ENCODE measurements at regions not wholly inside any gene's neighbourhood (a gene's known extent, or its start where the extent isn't known, plus 50 kb on each side); places are given as distances from the start of the nearest gene placed in this dataset.

DNA sequence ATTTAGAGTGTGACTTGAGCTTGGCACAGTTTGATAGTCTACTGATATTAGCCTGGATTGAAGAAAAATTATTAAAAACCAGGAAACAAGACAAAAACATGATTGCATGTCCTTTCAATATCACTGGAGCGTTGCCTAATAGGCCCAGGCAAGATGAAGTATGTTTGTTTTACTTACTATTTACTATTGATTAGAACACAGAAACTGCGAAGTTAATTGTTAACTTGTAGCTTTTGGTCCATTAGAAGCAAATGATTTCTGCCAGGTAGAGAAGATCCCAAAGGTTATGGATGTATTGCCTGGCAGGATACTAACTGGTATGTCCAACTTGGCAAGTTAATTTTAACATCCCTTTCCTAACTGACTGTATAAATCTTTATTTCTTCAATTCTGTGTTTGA is 268.9 kb downstream of the ETNK1 start:
- Histone ChIP-seq H3K36me3 (ENCODE audit: control insufficient read depth, insufficient read depth, low read length) (no peaks in the 10 kb centered on the region), H3K9ac (ENCODE audit: low read depth, low read length) (no peak overlapping the region), H3K27me3 (ENCODE audit: control insufficient read depth, insufficient read depth, low read length) (no peaks in the 10 kb centered on the region), H3K9me3 (ENCODE audit: control insufficient read depth, insufficient read depth, low read length) (peaks cover 3% of the 10 kb centered on the region; the same call in 1 of the 2 replicates), H3K4me3 (ENCODE audit: low read depth, low read length) (no peak overlapping the region), H3K27ac (ENCODE audit: low read depth, low read length) (no peak overlapping the region), H3K4me1 (ENCODE audit: control insufficient read depth, insufficient read depth, low read length) (no peaks in the 10 kb centered on the region)

- no peak overlapping the region for H3K4me3 ChIP-seq (ENCODE audit: low read depth, low read length)
- H3K36me3 ChIP-seq (ENCODE audit: control insufficient read depth, insufficient read depth, low read length), result no peaks in the 10 kb centered on the region
- peaks cover 9% of the 10 kb centered on the region for H3K4me1 ChIP-seq (ENCODE audit: control insufficient read depth, insufficient read depth, low read length)
- H3K27ac ChIP-seq (ENCODE audit: low read depth, low read length), result no peak overlapping the region
- no peak overlapping the region for H3K9ac ChIP-seq (ENCODE audit: low read depth, low read length)
- no peaks in the 10 kb centered on the region for H3K27me3 ChIP-seq (ENCODE audit: control insufficient read depth, insufficient read depth, low read length)
- H3K9me3 ChIP-seq (ENCODE audit: control insufficient read depth, insufficient read depth, low read length), result peaks cover 4% of the 10 kb centered on the region
Observed at GRCh38 chr12:22899184-22899583, 274.2 kb downstream of the ETNK1 start.

DNA sequence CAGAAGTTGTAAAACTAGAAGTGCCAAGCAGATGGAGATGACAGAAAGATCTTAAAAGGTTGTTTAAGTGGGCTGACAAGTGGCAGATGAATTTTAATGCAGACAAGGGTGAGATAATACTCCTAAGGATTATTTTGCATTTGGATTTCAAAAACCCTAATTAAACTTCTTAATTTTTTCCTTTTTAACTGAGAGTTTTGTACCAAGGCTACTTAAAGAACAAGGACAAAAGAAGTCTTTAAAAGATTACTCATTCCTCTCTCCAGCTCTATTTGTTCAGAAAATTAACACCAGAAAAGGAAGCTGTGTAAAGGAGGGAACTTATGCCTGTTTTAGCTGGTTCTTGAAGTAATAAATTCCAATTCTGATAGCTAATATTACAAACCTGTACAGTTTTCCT is 275.4 kb downstream of the ETNK1 start:
- Histone ChIP-seq H3K9ac (ENCODE audit: low read depth, low read length) (no peak overlapping the region), H3K27me3 (ENCODE audit: control insufficient read depth, insufficient read depth, low read length) (no peaks in the 10 kb centered on the region), H3K9me3 (ENCODE audit: control insufficient read depth, insufficient read depth, low read length) (peaks cover 4% of the 10 kb centered on the region), H3K4me1 (ENCODE audit: control insufficient read depth, insufficient read depth, low read length) (peaks cover 9% of the 10 kb centered on the region), H3K36me3 (ENCODE audit: control insufficient read depth, insufficient read depth, low read length) (no peaks in the 10 kb centered on the region), H3K4me3 (ENCODE audit: low read depth, low read length) (no peak overlapping the region), H3K27ac (ENCODE audit: low read depth, low read length) (peak overlapping the region; percentile 5)

GRCh38 chr12:22904485-22904884 is 279.5 kb downstream of the ETNK1 start:
- Histone ChIP-seq H3K4me1 (ENCODE audit: control insufficient read depth, insufficient read depth, low read length) (peaks cover 9% of the 10 kb centered on the region), H3K9me3 (ENCODE audit: control insufficient read depth, insufficient read depth, low read length) (no peaks in the 10 kb centered on the region), H3K9ac (ENCODE audit: low read depth, low read length) (no peak overlapping the region), H3K27ac (ENCODE audit: low read depth, low read length) (no peak overlapping the region), H3K36me3 (ENCODE audit: control insufficient read depth, insufficient read depth, low read length) (no peaks in the 10 kb centered on the region), H3K4me3 (ENCODE audit: low read depth, low read length) (no peak overlapping the region), H3K27me3 (ENCODE audit: control insufficient read depth, insufficient read depth, low read length) (no peaks in the 10 kb centered on the region)

DNA sequence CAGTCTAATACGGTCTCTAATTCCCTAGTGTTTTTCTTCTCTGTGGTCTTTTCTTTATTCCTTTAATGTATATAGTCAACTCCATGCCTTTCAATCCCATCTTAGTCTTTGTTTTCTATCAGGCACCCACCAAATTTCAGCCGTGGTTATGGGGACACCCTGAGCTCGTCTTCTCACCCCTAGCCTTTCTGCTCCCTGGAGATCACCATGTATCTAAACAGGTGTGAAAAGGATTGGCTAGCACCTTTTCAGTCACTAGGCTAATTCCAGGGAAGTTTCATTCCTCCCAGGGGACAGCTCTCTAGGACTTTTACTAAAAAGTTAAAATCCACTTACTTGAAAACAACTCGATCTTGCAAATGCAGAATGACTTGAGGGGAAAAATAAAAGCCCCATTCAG is 291.3 kb downstream of the ETNK1 start:
- Histone ChIP-seq H3K4me1 (ENCODE audit: control insufficient read depth, insufficient read depth, low read length) (peaks cover 12% of the 10 kb centered on the region; the same call in 1 of the 2 replicates), H3K36me3 (ENCODE audit: control insufficient read depth, insufficient read depth, low read length) (no peaks in the 10 kb centered on the region), H3K27ac (ENCODE audit: low read depth, low read length) (peak overlapping the region; percentile 52), H3K9ac (ENCODE audit: low read depth, low read length) (no peak overlapping the region), H3K27me3 (ENCODE audit: control insufficient read depth, insufficient read depth, low read length) (no peaks in the 10 kb centered on the region), H3K9me3 (ENCODE audit: control insufficient read depth, insufficient read depth, low read length) (no peaks in the 10 kb centered on the region), H3K4me3 (ENCODE audit: low read depth, low read length) (no peak overlapping the region)

DNA sequence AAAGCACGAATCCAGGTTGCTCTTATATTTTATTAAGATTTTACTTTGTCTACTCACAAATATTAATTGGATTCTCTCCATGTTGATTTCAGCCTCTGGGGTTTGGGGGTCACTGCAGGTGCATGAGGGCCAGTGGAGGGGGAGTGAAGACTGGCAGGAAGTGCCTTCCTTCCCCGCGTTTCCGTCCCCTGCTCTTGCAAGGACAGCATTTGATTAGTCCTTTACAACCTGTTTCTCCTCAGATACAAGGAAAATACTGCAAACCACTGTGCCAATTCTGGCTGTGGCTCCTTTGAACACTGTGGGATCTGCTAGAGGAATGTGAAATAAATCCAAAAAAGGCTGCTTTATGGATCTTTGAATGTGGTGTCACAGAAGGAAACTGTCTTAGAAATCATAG is 291.8 kb downstream of the ETNK1 start:
- Histone ChIP-seq H3K9me3 (ENCODE audit: control insufficient read depth, insufficient read depth, low read length) (no peaks in the 10 kb centered on the region), H3K4me3 (ENCODE audit: low read depth, low read length) (no peak overlapping the region), H3K36me3 (ENCODE audit: control insufficient read depth, insufficient read depth, low read length) (no peaks in the 10 kb centered on the region), H3K9ac (ENCODE audit: low read depth, low read length) (no peak overlapping the region), H3K27ac (ENCODE audit: low read depth, low read length) (peak overlapping the region; percentile 52), H3K4me1 (ENCODE audit: control insufficient read depth, insufficient read depth, low read length) (peaks cover 12% of the 10 kb centered on the region; the same call in 1 of the 2 replicates), H3K27me3 (ENCODE audit: control insufficient read depth, insufficient read depth, low read length) (no peaks in the 10 kb centered on the region)

- no peaks in the 10 kb centered on the region for H3K36me3 ChIP-seq (ENCODE audit: control insufficient read depth, insufficient read depth, low read length)
- no peaks in the 10 kb centered on the region for H3K27me3 ChIP-seq (ENCODE audit: control insufficient read depth, insufficient read depth, low read length)
- no peak overlapping the region for H3K9ac ChIP-seq (ENCODE audit: low read depth, low read length)
- H3K27ac ChIP-seq (ENCODE audit: low read depth, low read length), result no peak overlapping the region
- H3K4me1 ChIP-seq (ENCODE audit: control insufficient read depth, insufficient read depth, low read length), result peaks cover 28% of the 10 kb centered on the region
- no peak overlapping the region for H3K4me3 ChIP-seq (ENCODE audit: low read depth, low read length)
- no peaks in the 10 kb centered on the region for H3K9me3 ChIP-seq (ENCODE audit: control insufficient read depth, insufficient read depth, low read length)
Observed at GRCh38 chr12:22919883-22920282, 294.9 kb downstream of the ETNK1 start.

DNA sequence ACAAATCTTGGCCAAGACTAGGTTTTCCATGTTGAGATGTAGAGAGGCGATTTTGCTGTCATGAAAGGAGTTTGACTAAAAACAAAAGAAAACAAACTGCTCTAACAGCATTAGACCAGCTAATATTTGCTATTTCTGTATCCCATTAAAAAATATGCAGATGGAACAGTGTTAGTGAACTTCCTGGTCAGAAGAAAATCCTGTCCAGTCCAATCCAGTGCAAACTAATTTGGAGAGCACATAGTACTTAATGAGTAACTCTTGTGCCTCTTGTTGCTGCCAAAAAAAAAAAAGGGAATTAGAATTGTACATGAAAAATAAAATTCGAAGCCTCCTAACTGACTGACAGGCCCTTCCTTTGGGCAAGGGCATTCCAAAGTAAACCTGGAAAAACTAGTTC is 298.8 kb downstream of the ETNK1 start:
- Histone ChIP-seq H3K27me3 (ENCODE audit: control insufficient read depth, insufficient read depth, low read length) (no peaks in the 10 kb centered on the region), H3K9me3 (ENCODE audit: control insufficient read depth, insufficient read depth, low read length) (no peaks in the 10 kb centered on the region), H3K4me3 (ENCODE audit: low read depth, low read length) (no peak overlapping the region), H3K36me3 (ENCODE audit: control insufficient read depth, insufficient read depth, low read length) (no peaks in the 10 kb centered on the region), H3K9ac (ENCODE audit: low read depth, low read length) (no peak overlapping the region), H3K4me1 (ENCODE audit: control insufficient read depth, insufficient read depth, low read length) (peaks cover 29% of the 10 kb centered on the region), H3K27ac (ENCODE audit: low read depth, low read length) (peak overlapping the region; percentile 62)

- Histone ChIP-seq H3K36me3 (ENCODE audit: control insufficient read depth, insufficient read depth, low read length) (no peaks in the 10 kb centered on the region), H3K9me3 (ENCODE audit: control insufficient read depth, insufficient read depth, low read length) (no peaks in the 10 kb centered on the region), H3K27me3 (ENCODE audit: control insufficient read depth, insufficient read depth, low read length) (no peaks in the 10 kb centered on the region), H3K4me3 (ENCODE audit: low read depth, low read length) (no peak overlapping the region), H3K9ac (ENCODE audit: low read depth, low read length) (no peak overlapping the region), H3K4me1 (ENCODE audit: control insufficient read depth, insufficient read depth, low read length) (peaks cover 29% of the 10 kb centered on the region), H3K27ac (ENCODE audit: low read depth, low read length) (peak overlapping the region; percentile 62)
Observed at GRCh38 chr12:22924391-22924790, 299.4 kb downstream of the ETNK1 start.

DNA sequence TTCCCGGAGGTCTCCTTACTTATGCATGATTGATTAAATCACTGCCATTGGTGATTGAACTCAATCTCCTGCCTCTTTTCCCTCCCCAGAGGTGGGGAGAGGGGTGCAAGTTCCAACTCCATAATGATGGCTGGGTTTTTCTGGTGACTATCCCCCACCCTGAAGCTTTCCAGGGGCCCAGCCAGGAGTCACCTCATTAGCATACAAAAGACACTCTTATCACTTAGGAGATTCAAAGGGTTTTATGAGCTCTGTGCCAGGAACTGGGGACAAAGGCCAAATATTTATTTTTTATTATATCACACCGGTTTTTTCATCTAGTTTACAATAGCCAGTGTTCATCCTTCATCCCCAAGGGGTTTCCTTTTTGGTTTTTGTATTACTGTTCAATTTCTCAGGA is 300.7 kb downstream of the ETNK1 start:
- Histone ChIP-seq H3K4me3 (ENCODE audit: low read depth, low read length) (no peak overlapping the region), H3K36me3 (ENCODE audit: control insufficient read depth, insufficient read depth, low read length) (no peaks in the 10 kb centered on the region), H3K9ac (ENCODE audit: low read depth, low read length) (no peak overlapping the region), H3K4me1 (ENCODE audit: control insufficient read depth, insufficient read depth, low read length) (peaks cover 29% of the 10 kb centered on the region), H3K27ac (ENCODE audit: low read depth, low read length) (peak overlapping the region; percentile 32), H3K27me3 (ENCODE audit: control insufficient read depth, insufficient read depth, low read length) (no peaks in the 10 kb centered on the region), H3K9me3 (ENCODE audit: control insufficient read depth, insufficient read depth, low read length) (no peaks in the 10 kb centered on the region)

- Histone ChIP-seq H3K4me1 (ENCODE audit: control insufficient read depth, insufficient read depth, low read length) (peaks cover 6% of the 10 kb centered on the region; the same call in 1 of the 2 replicates), H3K4me3 (ENCODE audit: low read depth, low read length) (no peak overlapping the region), H3K36me3 (ENCODE audit: control insufficient read depth, insufficient read depth, low read length) (no peaks in the 10 kb centered on the region), H3K27me3 (ENCODE audit: control insufficient read depth, insufficient read depth, low read length) (no peaks in the 10 kb centered on the region), H3K9ac (ENCODE audit: low read depth, low read length) (no peak overlapping the region), H3K9me3 (ENCODE audit: control insufficient read depth, insufficient read depth, low read length) (no peaks in the 10 kb centered on the region), H3K27ac (ENCODE audit: low read depth, low read length) (no peak overlapping the region)
Observed at GRCh38 chr12:22932431-22932830, 307.5 kb downstream of the ETNK1 start.

- Histone ChIP-seq H3K36me3 (ENCODE audit: control insufficient read depth, insufficient read depth, low read length) (no peaks in the 10 kb centered on the region), H3K4me1 (ENCODE audit: control insufficient read depth, insufficient read depth, low read length) (peaks cover 6% of the 10 kb centered on the region; the same call in 1 of the 2 replicates), H3K4me3 (ENCODE audit: low read depth, low read length) (no peak overlapping the region), H3K27ac (ENCODE audit: low read depth, low read length) (no peak overlapping the region), H3K9me3 (ENCODE audit: control insufficient read depth, insufficient read depth, low read length) (no peaks in the 10 kb centered on the region), H3K27me3 (ENCODE audit: control insufficient read depth, insufficient read depth, low read length) (no peaks in the 10 kb centered on the region), H3K9ac (ENCODE audit: low read depth, low read length) (no peak overlapping the region)
Observed at GRCh38 chr12:22935090-22935489, 310.1 kb downstream of the ETNK1 start.
